ENCODE measurements at regions not wholly inside any gene's neighbourhood (a gene's known extent, or its start where the extent isn't known, plus 50 kb on each side); places are given as distances from the start of the nearest gene placed in this dataset.

DNA sequence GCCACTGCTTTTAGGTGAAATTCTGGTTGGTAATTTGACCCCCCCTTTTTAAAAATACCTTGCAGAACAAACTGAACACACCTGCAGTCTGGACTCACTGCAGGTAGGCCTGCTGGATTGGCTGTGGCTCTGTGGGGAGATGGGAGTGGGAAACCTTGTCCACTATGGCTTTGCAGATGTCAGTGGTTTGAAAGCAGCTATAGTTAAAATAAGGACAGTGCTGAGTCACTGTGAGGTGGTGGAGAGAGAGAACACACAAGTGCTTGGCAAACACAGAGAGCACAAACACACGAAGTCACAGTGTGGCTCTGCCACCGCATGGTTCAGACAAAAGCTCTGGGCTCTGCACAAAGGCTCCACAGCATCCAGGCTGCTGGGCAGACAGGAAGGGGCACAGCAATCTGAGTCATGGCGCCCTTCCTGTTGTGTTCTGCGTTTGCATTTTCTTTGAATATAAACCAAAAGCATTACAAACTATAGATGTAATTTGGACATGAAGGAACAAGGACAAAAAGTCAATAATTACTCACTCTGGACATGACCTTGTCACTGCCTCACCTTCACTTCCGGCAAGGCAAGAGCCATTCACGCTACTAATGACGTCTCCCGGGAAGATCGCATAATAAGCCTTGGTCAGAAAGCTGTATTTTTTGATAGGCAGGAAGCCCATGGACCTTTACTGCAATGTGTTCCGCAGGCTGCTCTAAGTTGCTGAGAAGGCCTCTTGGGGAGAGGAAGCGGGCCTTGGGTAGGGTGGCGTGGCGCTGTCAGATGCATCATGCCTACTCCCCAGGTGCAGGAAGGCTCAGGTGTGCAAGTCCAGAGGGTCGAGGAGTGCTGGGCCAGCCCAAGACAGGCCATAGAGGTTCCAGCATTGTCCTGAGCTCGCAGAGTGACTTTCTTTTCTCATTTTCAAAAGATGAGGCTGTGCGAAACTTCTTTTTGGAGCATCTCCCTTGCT, 60.1 kb upstream of the MED9 start:
- peak; percentile 59 for DNase-seq (ENCODE audit: extremely low read depth, low read depth)

DNA sequence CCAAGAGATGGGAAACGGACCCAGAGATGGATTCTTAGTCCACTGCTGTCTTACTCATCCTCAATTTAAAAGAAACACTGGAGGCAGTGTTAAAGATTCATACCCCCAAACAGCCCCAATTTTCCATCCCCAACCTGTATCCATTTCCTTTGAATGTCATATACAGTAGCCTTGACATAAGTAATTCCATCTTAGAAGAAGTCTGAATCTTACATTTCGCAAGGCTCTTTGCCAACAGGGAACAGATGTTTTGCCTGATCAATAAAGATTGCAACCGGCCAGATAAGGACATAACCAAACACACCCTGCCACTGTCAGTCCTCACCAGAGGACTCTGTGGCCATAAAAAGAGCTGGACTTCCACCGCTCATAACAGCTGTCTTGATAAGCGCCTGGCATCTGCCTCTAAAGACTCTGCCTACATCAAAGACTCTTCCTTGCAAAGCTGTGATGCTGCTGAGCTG, 59.0 kb upstream of the MED9 start:
- no peak for DNase-seq (ENCODE audit: extremely low read depth, low read depth)

DNA sequence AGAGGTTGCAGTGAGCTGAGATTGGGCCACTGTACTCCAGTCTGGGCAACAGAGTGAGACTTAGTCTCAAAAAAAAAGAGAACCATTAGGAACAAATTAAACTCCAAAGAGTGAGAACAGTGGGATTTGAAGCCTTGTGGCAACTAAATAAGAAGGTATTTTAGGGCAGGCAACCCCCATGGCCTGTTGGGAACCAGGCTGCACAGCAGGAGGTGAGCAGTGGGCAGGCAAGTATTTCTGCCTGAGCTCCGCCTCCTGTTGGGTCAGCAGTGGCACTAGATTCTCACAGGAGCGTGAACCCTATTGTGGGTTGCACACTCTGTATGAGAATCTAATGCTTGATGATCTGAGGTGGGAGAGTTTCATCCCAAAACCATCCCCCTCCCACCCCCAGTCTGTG, 57.6 kb upstream of the MED9 start:
- no peak for DNase-seq (ENCODE audit: extremely low read depth, low read depth)

DNA sequence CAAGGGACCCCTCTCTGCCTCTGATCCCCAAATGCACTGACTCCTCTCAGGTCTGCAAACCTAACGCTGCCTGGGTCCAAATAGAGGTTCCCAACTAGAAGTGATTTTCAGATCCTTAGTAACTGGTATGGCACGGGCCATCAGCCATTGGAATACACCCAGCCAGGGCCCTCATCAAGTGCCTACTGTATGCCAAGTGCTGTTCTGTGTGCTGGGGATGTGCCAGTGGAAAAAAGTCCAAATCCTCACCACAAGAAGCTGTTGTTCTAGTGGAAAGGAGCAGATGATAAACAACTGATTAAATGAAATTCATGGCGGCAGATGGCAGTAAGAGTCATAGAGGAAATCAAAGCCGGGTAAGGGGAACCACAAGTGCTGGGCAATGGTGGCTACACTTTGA, 57.2 kb upstream of the MED9 start:
- no peak for DNase-seq (ENCODE audit: extremely low read depth, low read depth)

DNA sequence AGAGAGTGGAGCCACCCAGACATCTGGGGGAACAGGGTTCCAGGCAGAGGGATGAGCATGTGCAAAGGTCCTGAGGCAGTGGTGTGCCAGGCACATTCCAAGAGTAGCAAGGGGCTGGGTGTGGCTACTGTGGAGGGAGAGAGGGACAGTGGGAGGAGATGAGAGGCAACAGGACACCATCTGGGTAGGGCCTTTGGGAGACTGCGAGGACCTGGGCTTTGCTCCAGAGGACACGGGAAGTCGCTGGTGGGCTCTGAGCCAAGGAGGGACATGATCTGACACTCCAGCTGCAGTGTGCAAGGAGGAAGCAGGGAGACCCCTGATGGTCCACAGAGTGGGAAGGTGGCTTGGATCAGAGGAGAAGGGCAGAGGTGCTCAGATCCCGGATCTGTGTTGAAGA, 56.7 kb upstream of the MED9 start:
- no peak for DNase-seq (ENCODE audit: extremely low read depth, low read depth)

DNA sequence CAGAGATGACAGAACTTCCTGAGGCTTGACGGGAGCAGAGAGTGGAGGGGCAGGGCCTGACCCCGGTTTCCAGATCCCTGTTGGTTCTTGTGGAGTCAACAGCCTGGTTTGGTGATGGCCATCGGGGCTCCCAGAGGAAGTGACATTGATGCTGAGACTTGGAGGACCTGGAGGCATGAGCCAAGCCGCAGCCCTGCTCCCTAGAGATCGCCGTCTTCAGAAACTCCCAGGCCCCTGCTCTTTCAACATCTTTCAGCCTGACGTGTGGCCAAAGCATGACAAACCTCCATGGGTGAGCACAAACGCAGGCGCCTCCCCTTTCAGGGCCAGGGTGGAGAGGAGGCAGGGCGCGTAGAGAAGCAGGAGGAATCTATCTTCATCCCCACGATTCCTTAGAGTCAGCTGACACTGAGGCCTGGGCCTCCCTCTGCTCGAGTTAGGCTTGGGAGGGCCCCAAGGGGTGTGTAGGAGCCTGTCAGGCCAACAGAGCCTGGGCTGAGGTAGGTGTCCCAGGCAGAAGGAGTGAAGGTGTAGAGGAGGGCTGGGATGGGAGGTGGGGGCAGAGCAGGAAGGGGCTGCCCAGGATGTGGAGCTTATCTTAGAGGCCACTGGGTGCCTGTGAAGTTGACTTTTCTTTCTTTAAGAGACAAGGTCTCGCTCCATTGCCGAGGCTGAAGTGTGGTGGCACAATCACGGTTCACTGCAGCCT, 56.1 kb upstream of the MED9 start:
- DNase-seq (ENCODE audit: extremely low read depth, low read depth) = no peak

DNA sequence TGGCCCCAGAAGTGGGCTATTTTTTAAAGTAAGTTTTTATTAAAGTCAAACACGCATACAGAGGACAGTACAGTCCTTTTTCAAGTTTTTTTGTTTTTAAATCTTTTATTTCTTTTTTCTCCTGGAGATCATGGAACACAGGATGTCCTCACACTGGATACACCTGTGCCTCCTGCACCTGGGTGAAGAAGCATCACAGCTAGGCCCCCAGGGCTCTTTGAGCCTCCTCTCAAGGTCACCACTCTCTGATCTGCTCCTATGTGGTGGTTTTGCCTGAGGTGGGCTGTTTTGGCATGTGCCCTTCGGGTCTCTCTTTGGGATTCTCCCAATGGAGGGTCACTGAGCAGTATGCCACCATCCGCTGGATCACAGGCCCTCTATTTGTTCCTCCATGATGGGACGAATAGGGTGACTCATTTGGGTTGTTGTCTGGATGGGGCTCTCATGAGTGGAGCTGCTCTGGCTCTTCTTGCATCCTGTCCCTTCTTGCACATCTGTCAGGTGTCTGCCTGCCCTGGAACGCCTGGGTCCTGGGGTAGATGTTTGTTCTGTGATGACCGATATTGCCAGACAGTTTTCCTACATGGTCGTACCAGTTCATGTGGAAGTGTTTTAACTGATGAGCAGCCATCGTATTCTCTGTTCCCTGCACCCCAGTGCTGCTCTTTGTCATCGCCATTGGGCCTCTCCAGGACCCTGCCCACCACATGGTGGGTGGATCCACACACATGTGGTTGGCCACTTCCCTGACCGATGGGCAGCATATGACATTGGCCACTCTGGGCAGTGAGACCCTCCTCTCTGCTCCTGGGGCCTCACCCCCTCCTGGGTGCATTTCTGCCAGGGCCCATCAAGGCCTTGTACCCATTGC, 55.2 kb upstream of the MED9 start:
- no peak for DNase-seq (ENCODE audit: extremely low read depth, low read depth)

DNA sequence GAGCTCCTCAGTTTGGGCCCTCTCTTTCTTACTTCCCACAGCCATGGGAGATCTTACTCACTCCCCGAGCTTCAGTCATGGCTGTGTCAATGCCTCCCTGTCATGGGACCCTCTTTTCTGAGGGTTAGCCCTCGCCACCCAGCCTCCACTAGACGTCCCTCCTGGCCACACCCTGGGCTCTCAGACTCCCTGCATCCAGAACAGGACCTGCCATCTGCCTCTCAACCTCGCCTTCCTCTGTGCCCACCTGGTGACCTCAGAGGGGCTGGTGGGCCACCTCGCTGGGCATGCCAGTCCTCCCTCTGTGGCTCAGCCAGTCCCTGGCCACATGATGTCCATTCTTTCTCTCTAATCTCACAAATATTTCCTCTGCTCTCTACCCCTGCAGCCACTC, 54.6 kb upstream of the MED9 start:
- no peak for DNase-seq (ENCODE audit: extremely low read depth, low read depth)

DNA sequence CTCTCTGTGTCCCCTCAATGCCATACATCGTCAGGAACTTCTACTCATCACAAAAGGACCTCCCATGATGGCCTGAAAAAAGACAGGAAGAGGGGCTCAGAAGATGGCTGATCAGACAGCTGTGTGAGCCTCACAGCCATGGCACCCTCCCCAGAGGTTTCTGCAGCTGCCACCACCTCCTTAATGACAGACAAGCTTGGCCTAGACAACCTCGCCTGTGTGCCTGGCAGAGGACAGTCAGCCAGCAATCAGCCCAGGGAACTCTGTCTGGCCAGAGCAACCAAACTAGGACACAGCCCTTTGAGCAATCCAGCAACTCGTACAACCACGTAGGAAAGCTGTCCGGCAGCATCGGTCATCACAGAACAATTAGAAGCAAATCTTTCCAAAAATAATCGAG, 54.2 kb upstream of the MED9 start:
- no peak for DNase-seq (ENCODE audit: extremely low read depth, low read depth)

DNA sequence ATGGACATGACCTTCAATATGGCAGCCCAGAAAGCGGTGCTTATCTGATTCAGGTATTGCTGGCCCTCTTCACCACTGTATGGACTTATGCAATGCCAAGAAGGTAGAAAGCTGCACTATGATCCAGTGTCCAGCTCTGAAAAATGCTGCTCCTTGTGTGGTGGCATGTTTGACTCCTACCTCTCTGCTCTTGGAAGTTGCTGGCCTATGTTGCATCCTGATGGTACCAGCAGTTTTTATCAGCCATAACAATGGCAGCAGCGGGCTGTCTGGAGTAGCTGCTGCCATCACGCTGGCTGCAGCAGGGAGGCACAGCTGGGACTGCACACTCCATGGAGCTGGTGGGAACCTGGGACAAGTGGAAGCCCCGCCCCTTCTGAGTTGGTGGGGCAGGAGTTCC, 53.1 kb upstream of the MED9 start:
- DNase-seq (ENCODE audit: extremely low read depth, low read depth) = no peak

DNA sequence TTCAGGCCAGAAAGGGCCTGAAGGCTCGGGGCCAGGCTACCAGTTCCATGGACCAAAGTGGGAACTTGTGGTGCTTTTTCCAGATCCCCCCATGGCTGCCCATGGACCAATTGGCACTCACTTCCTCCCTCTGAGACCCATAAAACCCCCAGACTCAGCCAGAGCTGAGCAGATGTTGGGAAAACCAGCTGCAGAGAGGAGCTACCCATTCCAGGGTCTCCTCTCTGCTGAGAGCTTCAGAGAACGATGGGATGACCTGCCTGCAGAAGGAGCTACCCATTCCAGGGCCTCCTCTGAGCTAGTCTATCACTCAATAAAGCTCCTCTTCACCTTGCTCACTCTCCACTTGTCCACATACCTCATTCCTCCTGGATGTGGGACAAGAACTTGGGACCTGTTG, 52.2 kb upstream of the MED9 start:
- no peak for DNase-seq (ENCODE audit: extremely low read depth, low read depth)

DNA sequence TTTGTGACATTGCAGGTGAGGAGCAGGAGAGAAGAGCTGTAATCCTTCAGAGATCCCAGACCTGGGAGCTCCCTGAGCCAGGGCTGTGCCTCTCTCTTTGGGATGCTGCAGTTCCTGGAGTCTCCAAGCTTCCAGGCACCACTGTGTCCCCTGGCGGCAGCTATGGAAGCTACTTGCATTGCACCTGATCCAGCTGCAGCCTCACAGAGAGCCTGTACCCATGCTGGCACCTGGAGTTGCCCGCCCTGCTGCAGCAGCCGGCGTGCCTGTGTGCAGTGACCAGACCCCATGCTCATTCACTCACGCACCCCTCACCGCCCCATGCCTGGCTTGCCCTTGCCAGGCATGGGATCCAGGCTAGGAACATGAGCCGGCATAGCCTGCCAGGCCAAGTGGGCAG, 51.8 kb upstream of the MED9 start:
- no peak for DNase-seq (ENCODE audit: extremely low read depth, low read depth)

DNA sequence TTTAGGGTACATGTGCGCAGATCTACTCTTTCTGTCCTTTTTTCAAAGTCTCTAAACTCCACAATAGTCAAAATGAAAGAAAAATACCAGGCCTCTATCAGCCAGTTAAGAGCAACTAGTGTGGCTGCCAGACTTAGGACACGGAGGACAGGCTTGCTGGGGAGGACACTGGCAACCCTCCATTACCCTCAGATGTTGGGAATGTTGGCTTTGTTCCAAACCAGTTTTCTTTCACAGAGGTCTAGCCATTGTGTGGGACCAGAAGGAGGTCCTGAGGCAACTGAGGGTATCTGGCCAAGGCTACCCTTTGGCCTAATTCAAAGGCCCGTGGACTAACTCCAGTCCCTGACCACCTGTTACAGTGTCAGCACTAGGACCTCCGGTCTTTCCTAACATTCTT, 51.2 kb upstream of the MED9 start:
- no peak for DNase-seq (ENCODE audit: extremely low read depth, low read depth)

DNA sequence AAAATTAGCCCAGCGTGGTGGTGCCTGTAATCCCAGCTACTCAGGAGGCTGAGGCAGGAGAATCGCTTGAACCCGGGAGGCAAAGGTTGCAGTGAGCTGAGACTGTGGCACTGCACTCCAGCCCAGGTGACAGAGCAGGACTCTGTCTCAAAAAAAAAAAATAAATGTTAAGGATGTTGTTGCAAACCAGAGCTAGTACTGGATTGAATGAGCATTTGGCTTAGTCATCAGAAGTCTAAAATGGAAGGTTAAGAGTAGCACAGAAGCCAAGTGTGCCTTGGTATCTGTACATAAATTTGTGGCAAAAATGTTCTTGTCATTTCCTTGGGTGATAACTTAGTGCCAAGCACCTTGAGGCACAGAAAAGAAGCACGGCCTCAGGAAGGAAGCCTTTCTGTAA, 50.6 kb upstream of the MED9 start:
- DNase-seq (ENCODE audit: extremely low read depth, low read depth) = no peak
